Neural cell (in vitro differentiated cells): ENCODE measurements at regions not wholly inside any gene's neighbourhood (a gene's known extent, or its start where the extent isn't known, plus 50 kb on each side); places are given as distances from the start of the nearest gene placed in this dataset.

Source experiments
- H2AFZ ChIP-seq: fragments of 200-600, 300-800 bp; sonication (generic), shearing (Covaris generic); 2 replicates; pipeline ENCODE4 v1.6.0; 2014; ENCODE audit warnings: low read depth, mild to moderate bottlenecking, antibody characterized with exemption, low read length, moderate library complexity
- H3F3A ChIP-seq: fragments of 200-600 bp; shearing (Covaris generic); 2 replicates; pipeline ENCODE4 v1.6.1; 2016; ENCODE audit warnings: mild to moderate bottlenecking, moderate library complexity, mixed read lengths, antibody characterized with exemption, low read length; ENCODE audit not compliant: insufficient read depth, poor library complexity, severe bottlenecking
- H3K27ac ChIP-seq: fragments of 200-600, 300-800 bp; sonication (generic), shearing (Covaris generic); 2 replicates; pipeline ENCODE4 v1.5.1; 2014; ENCODE audit warnings: mild to moderate bottlenecking, low read length, moderate library complexity
- H3K27me3 ChIP-seq: fragments of 300-800, 200-600 bp; sonication (generic), shearing (Covaris generic); 2 replicates; pipeline ENCODE4 v1.6.0; 2014; ENCODE audit warnings: mild to moderate bottlenecking, low read depth, low read length, moderate library complexity; ENCODE audit not compliant: insufficient read depth
- H3K36me3 ChIP-seq: fragments of 300-800, 200-600 bp; sonication (generic), shearing (Covaris generic); 2 replicates; pipeline ENCODE4 v1.5.1; 2014; ENCODE audit warnings: mild to moderate bottlenecking, antibody characterized with exemption, low read length, moderate library complexity; ENCODE audit not compliant: insufficient read depth
- H3K4me2 ChIP-seq: fragments of 300-800, 200-600 bp; sonication (generic), shearing (Covaris generic); 2 replicates; pipeline ENCODE4 v1.6.0; 2014; ENCODE audit warnings: mild to moderate bottlenecking, low read length
- H3K4me3 ChIP-seq: fragments of 300-800, 200-600 bp; sonication (generic), shearing (Covaris generic); 2 replicates; pipeline ENCODE4 v1.5.1; 2014; ENCODE audit warnings: mild to moderate bottlenecking, low read length, moderate library complexity
- H3K79me2 ChIP-seq: fragments of 200-600 bp; shearing (Covaris generic); replicated peaks from 2 replicates; pipeline ENCODE4 v1.6.0; 2014; ENCODE audit warnings: mild to moderate bottlenecking, low read length, moderate library complexity; ENCODE audit not compliant: insufficient read depth
- H3K9ac ChIP-seq: fragments of 300-800, 200-600 bp; sonication (generic), shearing (Covaris generic); 2 replicates; pipeline ENCODE4 v1.6.1; 2016; ENCODE audit warnings: mild to moderate bottlenecking, low read length, mixed read lengths
- H3K9me2 ChIP-seq: fragments of 200-600 bp; shearing (Covaris generic); 2 replicates; pipeline ENCODE4 v1.6.1; 2016; ENCODE audit warnings: mild to moderate bottlenecking, low read length, mixed read lengths; ENCODE audit not compliant: insufficient read depth
- H3K9me3 ChIP-seq: fragments of 200-600, 300-800 bp; sonication (generic), shearing (Covaris generic); 2 replicates; pipeline ENCODE4 v1.6.1; 2016; ENCODE audit warnings: mild to moderate bottlenecking, mixed run types, low read length, moderate library complexity, mixed read lengths
- H4K20me1 ChIP-seq: fragments of 200-600 bp; shearing (Covaris generic); 2 replicates; pipeline ENCODE4 v1.6.1; 2016; ENCODE audit warnings: mild to moderate bottlenecking, mixed run types; ENCODE audit not compliant: insufficient read depth
- CTCF ChIP-seq: fragments of 450-650 bp; IDR thresholded peaks from 2 replicates; pipeline ENCODE4 v1.5.1; 2014; ENCODE audit warnings: antibody characterized with exemption, mild to moderate bottlenecking, moderate library complexity; ENCODE audit not compliant: poor library complexity, severe bottlenecking
- EP300 ChIP-seq: fragments of 450-650 bp; conservative IDR thresholded peaks from 2 replicates; pipeline ENCODE4 v1.6.1; 2014; ENCODE audit warnings: antibody characterized with exemption, mild to moderate bottlenecking, moderate library complexity; ENCODE audit not compliant: poor library complexity, severe bottlenecking
- EZH2 ChIP-seq: fragments of 200-600, 300-800 bp; shearing (Covaris generic), sonication (generic); IDR thresholded peaks from 2 replicates; pipeline ENCODE4 v1.6.1; 2014; ENCODE audit warnings: antibody characterized with exemption, low read length, borderline replicate concordance, mild to moderate bottlenecking; ENCODE audit not compliant: insufficient read depth, poor library complexity, severe bottlenecking
- MXI1 ChIP-seq: fragments of 450-650 bp; conservative IDR thresholded peaks from 2 replicates; pipeline ENCODE4 v1.6.1; 2014; ENCODE audit warnings: antibody characterized with exemption, mild to moderate bottlenecking; ENCODE audit not compliant: poor library complexity, severe bottlenecking
- POLR2AphosphoS5 ChIP-seq: IDR thresholded peaks from 2 replicates; pipeline ENCODE4 v1.6.1; 2012
- RAD21 ChIP-seq: fragments of 450-650 bp; conservative IDR thresholded peaks from 2 replicates; pipeline ENCODE4 v1.6.1; 2014; ENCODE audit warnings: antibody characterized with exemption, mild to moderate bottlenecking, moderate library complexity
- REST ChIP-seq: IDR thresholded peaks from 2 replicates; pipeline ENCODE4 v1.6.1; 2012; ENCODE audit warnings: borderline replicate concordance
- SMC3 ChIP-seq: fragments of 450-650 bp; conservative IDR thresholded peaks from 2 replicates; pipeline ENCODE4 v1.6.1; 2014; ENCODE audit warnings: antibody characterized with exemption, mild to moderate bottlenecking, moderate library complexity; ENCODE audit not compliant: poor library complexity
- TAF1 ChIP-seq: IDR thresholded peaks from 2 replicates; pipeline ENCODE4 v1.6.1; 2012; ENCODE audit warnings: low read depth

GRCh38 chr10:85157206-85157605 is 828.8 kb downstream of the CCSER2 start:
- Histone ChIP-seq H3K4me2 (no peak overlapping the region), H3K9me2 (no peaks in the 10 kb centered on the region), H3F3A (no peaks in the 10 kb centered on the region), H3K9me3 (no peaks in the 10 kb centered on the region), H3K27ac (no peak overlapping the region), H3K36me3 (no peaks in the 10 kb centered on the region), H4K20me1 (no peaks in the 10 kb centered on the region), H3K4me3 (no peak overlapping the region), H3K9ac (no peak overlapping the region), H2AFZ (no peak overlapping the region), H3K27me3 (no peaks in the 10 kb centered on the region), H3K79me2 (no peaks in the 10 kb centered on the region)
- no peak for TF ChIP-seq SMC3
- no peak for TF ChIP-seq CTCF
- no peak for TF ChIP-seq RAD21
- no peak for TF ChIP-seq REST
- no peak for TF ChIP-seq MXI1
- TF ChIP-seq EP300 = no peak
- no peak for TF ChIP-seq TAF1

GRCh38 chr10:85168243-85168642 is 839.9 kb downstream of the CCSER2 start:
- H3K36me3 ChIP-seq = no peaks in the 10 kb centered on the region
- no peak overlapping the region for H3K4me3 ChIP-seq
- no peaks in the 10 kb centered on the region for H3K9me2 ChIP-seq
- no peak overlapping the region for H3K4me2 ChIP-seq
- H3F3A ChIP-seq = no peaks in the 10 kb centered on the region
- TF ChIP-seq POLR2AphosphoS5 = no peak
- TF ChIP-seq EZH2 = no peak
- TF ChIP-seq EP300 = no peak
- no peak for TF ChIP-seq SMC3
- no peak for TF ChIP-seq MXI1
- no peak for TF ChIP-seq REST
- TF ChIP-seq CTCF = no peak
- TF ChIP-seq TAF1 = no peak
- no peak for TF ChIP-seq RAD21
- no peaks in the 10 kb centered on the region for H3K27me3 ChIP-seq
- H2AFZ ChIP-seq = no peak overlapping the region
- no peaks in the 10 kb centered on the region for H3K79me2 ChIP-seq
- H3K27ac ChIP-seq = no peak overlapping the region
- H3K9me3 ChIP-seq = no peaks in the 10 kb centered on the region
- no peaks in the 10 kb centered on the region for H4K20me1 ChIP-seq
- H3K9ac ChIP-seq = no peak overlapping the region
